GM12878 (cell line): ENCODE measurements at regions not wholly inside any gene's neighbourhood (a gene's known extent, or its start where the extent isn't known, plus 50 kb on each side); places are given as distances from the start of the nearest gene placed in this dataset.

ENCODE experiments used
- ATAC-seq: fragments of 200-7000 bp; cut with Tn5 transposase; 3 replicates; pipeline ENCODE4 v1.9.1; 2020; ENCODE audit warnings: mild to moderate bottlenecking, moderate library complexity
- BruUV-seq: library from RNA; stranded (reverse); fragments of 400-500 nt; replicated peaks from 2 replicates; lab custom pipeline; 2021; lab: Mats Ljungman, UMichigan
- CTCF ChIA-PET: fragments of 300-600 bp; sonication (Branson Sonifier 250); formaldehyde crosslinking; extraction: SDS; loops from one replicate; lab custom pipeline; 2021; ENCODE audit warnings: inconsistent platforms; lab: Yijun Ruan, JAX
- POLR2A ChIA-PET: fragments of 350-600 bp; formaldehyde crosslinking; extraction: SDS; loops from one replicate; lab custom pipeline; 2021; ENCODE audit warnings: inconsistent platforms; lab: Charles Lee
- RAD21 ChIA-PET: fragments of 300-600 bp; sonication (Branson Sonifier 250); formaldehyde crosslinking; loops from one replicate; lab custom pipeline; 2023; ENCODE audit warnings: antibody characterized with exemption; ENCODE audit not compliant: unreplicated experiment; lab: Charles Lee
- SMC1A ChIA-PET: fragments of 300-600 bp; sonication (Branson Sonifier 250); formaldehyde crosslinking; loops from one replicate; lab custom pipeline; 2023; ENCODE audit not compliant: unreplicated experiment, uncharacterized antibody; lab: Charles Lee
- DNase-seq: peaks from one replicate; pipeline ENCODE4 v3.0.0-alpha.2; 2011; ENCODE audit warnings: low read depth, low spot score
- FAIRE-seq: peaks from 3 replicates; lab custom pipeline; 2011; peaks lifted over from hg19 to GRCh38; lab: Jason Lieb, UNC
- H2AFZ ChIP-seq: 2 replicates; pipeline ENCODE4 v1.6.0; 2011; ENCODE audit warnings: low read depth, low read length, control low read depth; ENCODE audit not compliant: control insufficient read depth
- H3K27ac ChIP-seq: 2 replicates; pipeline ENCODE4 v1.5.1; 2011; ENCODE audit warnings: control low read depth; ENCODE audit not compliant: control insufficient read depth, insufficient read depth
- H3K27me3 ChIP-seq, 2 experiments: replicated peaks in 1 of 2; 2 replicates each; pipeline versions ENCODE4 v1.6.0 to v1.6.1; 2011; ENCODE audit warnings: low read length in 1 of 2; ENCODE audit not compliant: control insufficient read depth in 2 of 2, insufficient read depth in 2 of 2
- H3K36me3 ChIP-seq, 2 experiments: 2 replicates each; pipeline ENCODE4 v1.5.1; 2011; ENCODE audit warnings: low read length in 1 of 2; ENCODE audit not compliant: control insufficient read depth in 2 of 2, insufficient read depth in 2 of 2
- H3K4me1 ChIP-seq: 2 replicates; pipeline ENCODE4 v1.6.1; 2011; ENCODE audit warnings: mild to moderate bottlenecking, low read length, moderate library complexity, mixed read lengths; ENCODE audit not compliant: control insufficient read depth, insufficient read depth
- H3K4me2 ChIP-seq: 2 replicates; pipeline ENCODE4 v1.6.0; 2011; ENCODE audit warnings: control low read depth; ENCODE audit not compliant: control insufficient read depth, insufficient read depth
- H3K4me3 ChIP-seq: fragments of 200-600 bp; sonication (generic); 2 replicates; pipeline ENCODE4 v1.5.1; 2016
- H3K79me2 ChIP-seq: 2 replicates; pipeline ENCODE4 v1.6.0; 2011; ENCODE audit warnings: low read length; ENCODE audit not compliant: control insufficient read depth, insufficient read depth
- H3K9ac ChIP-seq: 2 replicates; pipeline ENCODE4 v1.8.0; 2011; ENCODE audit warnings: low read length, control low read depth, mixed read lengths; ENCODE audit not compliant: control insufficient read depth, insufficient read depth
- H3K9me3 ChIP-seq: replicated peaks from 3 replicates; pipeline ENCODE4 v1.5.1; 2011; ENCODE audit warnings: mild to moderate bottlenecking, low read length; ENCODE audit not compliant: control insufficient read depth, insufficient read depth
- H4K20me1 ChIP-seq: 2 replicates; pipeline ENCODE4 v1.6.0; 2011; ENCODE audit not compliant: control insufficient read depth, insufficient read depth
- BCL11A ChIP-seq: IDR thresholded peaks from 2 replicates; pipeline ENCODE4 v1.6.1; 2011; ENCODE audit warnings: low read depth, low read length
- BRCA1 ChIP-seq: IDR thresholded peaks from 2 replicates; pipeline ENCODE4 v1.6.1; 2011; ENCODE audit warnings: low read depth, low read length, improper control_type of control experiment
- CHD1 ChIP-seq: IDR thresholded peaks from 2 replicates; pipeline ENCODE4 v1.6.1; 2012; ENCODE audit warnings: low read depth, low read length, improper control_type of control experiment
- IKZF1 ChIP-seq: fragments of 450-650 bp; conservative IDR thresholded peaks from 2 replicates; pipeline ENCODE4 v1.6.1; 2017; ENCODE audit warnings: antibody characterized with exemption, mild to moderate bottlenecking
- IKZF2 ChIP-seq, 2 experiments: fragments of 450-650 bp; IDR thresholded peaks; 2 replicates each; pipeline ENCODE4 v1.6.1; 2017; ENCODE audit warnings: mild to moderate bottlenecking in 2 of 2, moderate library complexity in 2 of 2
- LARP7 ChIP-seq: fragments of 450-650 bp; IDR thresholded peaks from 2 replicates; pipeline ENCODE4 v1.6.1; 2017; ENCODE audit warnings: mild to moderate bottlenecking
- PAX8 ChIP-seq: fragments of 450-650 bp; IDR thresholded peaks from 2 replicates; pipeline ENCODE4 v1.6.1; 2017; ENCODE audit warnings: mild to moderate bottlenecking, moderate library complexity
- RCOR1 ChIP-seq: conservative IDR thresholded peaks from 2 replicates; pipeline ENCODE4 v1.6.1; 2012; ENCODE audit warnings: low read depth, low read length, improper control_type of control experiment
- SUZ12 ChIP-seq: fragments of 200-600 bp; sonication (generic); IDR thresholded peaks from one replicate; pipeline ENCODE4 v1.6.1; 2018; ENCODE audit warnings: antibody characterized with exemption, mild to moderate bottlenecking; ENCODE audit not compliant: unreplicated experiment
- TAF1 ChIP-seq: IDR thresholded peaks from 2 replicates; pipeline ENCODE4 v1.6.1; 2011; ENCODE audit warnings: mild to moderate bottlenecking, low read depth, low read length, borderline replicate concordance
- TARDBP ChIP-seq: IDR thresholded peaks from 2 replicates; pipeline ENCODE4 v1.6.1; 2016; ENCODE audit warnings: borderline replicate concordance
- TCF7 ChIP-seq: IDR thresholded peaks from 2 replicates; pipeline ENCODE4 v1.6.1; 2014; ENCODE audit warnings: antibody characterized with exemption, borderline replicate concordance
- ZNF622 ChIP-seq: fragments of 450-650 bp; IDR thresholded peaks from 2 replicates; pipeline ENCODE4 v1.6.1; 2017; ENCODE audit warnings: mild to moderate bottlenecking, inconsistent platforms
- WGBS: methylation state at CpG from one replicate; pipeline ENCODE4 v1.1.6; 2016; ENCODE audit warnings: low lambda C conversion rate; ENCODE audit not compliant: insufficient replicate concordance, insufficient coverage; ENCODE audit errors: missing lambda C conversion rate; 5-methylcytosine and 5-hydroxymethylcytosine counted together
- in situ Hi-C: fragments of 300-500 bp; cut with MboI; formaldehyde crosslinking; loops from 9 replicates; pipeline ENCODE4 v1.14.3; 2018; ENCODE audit warnings: mixed read lengths
- intact Hi-C: fragments of 100-400 bp; cut with micrococcal nuclease; formaldehyde crosslinking; loops from one replicate; pipeline ENCODE4 v1.14.2; 2022; ENCODE audit not compliant: unreplicated experiment
- TF ChIP-seq, protein P1 (sequence below): fragments of 450-650 bp; IDR thresholded peaks from 2 replicates; pipeline ENCODE4 v1.6.1; 2017; ENCODE audit warnings: low read depth, mild to moderate bottlenecking, moderate library complexity
- TF ChIP-seq, protein P2 (sequence below): fragments of 450-650 bp; IDR thresholded peaks from 2 replicates; pipeline ENCODE4 v1.6.1; 2017; ENCODE audit warnings: antibody characterized with exemption, mild to moderate bottlenecking, moderate library complexity

DNA sequence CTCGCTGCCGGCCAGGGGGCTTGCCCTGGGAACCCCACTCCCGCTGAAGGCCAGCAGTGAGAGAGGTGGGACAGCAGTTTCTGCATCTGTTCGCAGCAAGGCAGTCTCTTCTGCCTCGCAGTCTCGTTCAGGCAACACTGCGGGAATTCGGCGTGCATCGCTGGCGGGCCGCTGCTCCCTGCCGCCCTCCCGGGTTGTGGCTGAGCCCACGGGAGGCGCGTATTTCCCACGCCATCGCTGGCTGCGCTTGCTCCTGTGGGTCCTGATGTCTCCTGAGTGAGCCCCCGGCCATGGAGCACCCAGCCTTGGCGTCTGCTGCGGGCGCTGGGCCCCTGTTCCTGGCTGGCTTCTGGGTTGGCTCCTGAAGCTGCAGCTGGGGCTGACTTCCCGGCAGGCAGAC lies 227.9 kb downstream of the TEX29 start:
- BruUV-seq, result no TSS peak
- Histone ChIP-seq H3K36me3 (no peaks in the 10 kb centered on the region), H3K9me3 (no peaks in the 10 kb centered on the region; the same call in 2 of the 3 replicates), H3K9ac (no peak overlapping the region), H3K27me3 (no peaks in the 10 kb centered on the region), H3K4me1 (no peaks in the 10 kb centered on the region), H3K27ac (no peak overlapping the region), H3K4me2 (no peak overlapping the region), H3K79me2 (no peaks in the 10 kb centered on the region), H3K4me3 (no peak overlapping the region), H4K20me1 (no peaks in the 10 kb centered on the region), H2AFZ (no peak overlapping the region)
- FAIRE-seq (no peak), DNase-seq (no peak), ATAC-seq (no peak)
- ChIA-PET RAD21 (no interaction called here), CTCF (no interaction called here), SMC1A (no interaction called here), POLR2A (no interaction called here)
- in situ Hi-C loops (no loop called here), intact Hi-C loops (no loop called here)
- 69% methylated on average over 21 of the region's 25 CpGs for WGBS
- no peak for TF ChIP-seq SUZ12
- TF ChIP-seq, protein P1, sequence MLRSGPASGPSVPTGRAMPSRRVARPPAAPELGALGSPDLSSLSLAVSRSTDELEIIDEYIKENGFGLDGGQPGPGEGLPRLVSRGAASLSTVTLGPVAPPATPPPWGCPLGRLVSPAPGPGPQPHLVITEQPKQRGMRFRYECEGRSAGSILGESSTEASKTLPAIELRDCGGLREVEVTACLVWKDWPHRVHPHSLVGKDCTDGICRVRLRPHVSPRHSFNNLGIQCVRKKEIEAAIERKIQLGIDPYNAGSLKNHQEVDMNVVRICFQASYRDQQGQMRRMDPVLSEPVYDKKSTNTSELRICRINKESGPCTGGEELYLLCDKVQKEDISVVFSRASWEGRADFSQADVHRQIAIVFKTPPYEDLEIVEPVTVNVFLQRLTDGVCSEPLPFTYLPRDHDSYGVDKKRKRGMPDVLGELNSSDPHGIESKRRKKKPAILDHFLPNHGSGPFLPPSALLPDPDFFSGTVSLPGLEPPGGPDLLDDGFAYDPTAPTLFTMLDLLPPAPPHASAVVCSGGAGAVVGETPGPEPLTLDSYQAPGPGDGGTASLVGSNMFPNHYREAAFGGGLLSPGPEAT, result no peak
- TF ChIP-seq BRCA1, result no peak
- no peak for TF ChIP-seq ZNF622
- no peak for TF ChIP-seq IKZF1
- no peak for TF ChIP-seq PAX8
- TF ChIP-seq BCL11A, result no peak
- TF ChIP-seq IKZF2 (IDR thresholded peaks at IDR 0.05), result no peak
- TF ChIP-seq LARP7, result no peak
- no peak for TF ChIP-seq TAF1
- TF ChIP-seq, protein P2, sequence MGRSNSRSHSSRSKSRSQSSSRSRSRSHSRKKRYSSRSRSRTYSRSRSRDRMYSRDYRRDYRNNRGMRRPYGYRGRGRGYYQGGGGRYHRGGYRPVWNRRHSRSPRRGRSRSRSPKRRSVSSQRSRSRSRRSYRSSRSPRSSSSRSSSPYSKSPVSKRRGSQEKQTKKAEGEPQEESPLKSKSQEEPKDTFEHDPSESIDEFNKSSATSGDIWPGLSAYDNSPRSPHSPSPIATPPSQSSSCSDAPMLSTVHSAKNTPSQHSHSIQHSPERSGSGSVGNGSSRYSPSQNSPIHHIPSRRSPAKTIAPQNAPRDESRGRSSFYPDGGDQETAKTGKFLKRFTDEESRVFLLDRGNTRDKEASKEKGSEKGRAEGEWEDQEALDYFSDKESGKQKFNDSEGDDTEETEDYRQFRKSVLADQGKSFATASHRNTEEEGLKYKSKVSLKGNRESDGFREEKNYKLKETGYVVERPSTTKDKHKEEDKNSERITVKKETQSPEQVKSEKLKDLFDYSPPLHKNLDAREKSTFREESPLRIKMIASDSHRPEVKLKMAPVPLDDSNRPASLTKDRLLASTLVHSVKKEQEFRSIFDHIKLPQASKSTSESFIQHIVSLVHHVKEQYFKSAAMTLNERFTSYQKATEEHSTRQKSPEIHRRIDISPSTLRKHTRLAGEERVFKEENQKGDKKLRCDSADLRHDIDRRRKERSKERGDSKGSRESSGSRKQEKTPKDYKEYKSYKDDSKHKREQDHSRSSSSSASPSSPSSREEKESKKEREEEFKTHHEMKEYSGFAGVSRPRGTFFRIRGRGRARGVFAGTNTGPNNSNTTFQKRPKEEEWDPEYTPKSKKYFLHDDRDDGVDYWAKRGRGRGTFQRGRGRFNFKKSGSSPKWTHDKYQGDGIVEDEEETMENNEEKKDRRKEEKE, result no peak
- no peak for TF ChIP-seq TCF7
- TF ChIP-seq TARDBP, result no peak
- no peak for TF ChIP-seq RCOR1
- TF ChIP-seq CHD1, result no peak
